A549 (cell line): ENCODE measurements at regions not wholly inside any gene's neighbourhood (a gene's known extent, or its start where the extent isn't known, plus 50 kb on each side); places are given as distances from the start of the nearest gene placed in this dataset.

ENCODE experiments used
- CBX2 ChIP-seq: fragments of 200-600 bp; sonication (generic); IDR thresholded peaks from 2 replicates; pipeline ENCODE4 v1.6.1; 2016; ENCODE audit warnings: low read depth, mild to moderate bottlenecking, borderline replicate concordance
- POLR2A ChIP-seq: IDR thresholded peaks from 2 replicates; pipeline ENCODE4 v1.6.1; 2012; ENCODE audit warnings: mild to moderate bottlenecking, low read length
- RAD21 ChIP-seq, 2 experiments: fragments of >200 bp in 1 of 2; sonication (Bioruptor Twin) in 1 of 2; formaldehyde crosslinking in 1 of 2; IDR thresholded peaks in 1 of 2; conservative IDR thresholded peaks in 1 of 2; 2 replicates in 1 of 2; 3 replicates in 1 of 2; pipeline ENCODE4 v1.6.1; 2012 to 2018; ENCODE audit warnings: inconsistent platforms in 1 of 2
- TF ChIP-seq, protein P1 (sequence below): fragments of >200 bp; sonication (Bioruptor Twin); formaldehyde crosslinking; IDR thresholded peaks from 3 replicates; pipeline ENCODE4 v1.5.1; 2016

DNA sequence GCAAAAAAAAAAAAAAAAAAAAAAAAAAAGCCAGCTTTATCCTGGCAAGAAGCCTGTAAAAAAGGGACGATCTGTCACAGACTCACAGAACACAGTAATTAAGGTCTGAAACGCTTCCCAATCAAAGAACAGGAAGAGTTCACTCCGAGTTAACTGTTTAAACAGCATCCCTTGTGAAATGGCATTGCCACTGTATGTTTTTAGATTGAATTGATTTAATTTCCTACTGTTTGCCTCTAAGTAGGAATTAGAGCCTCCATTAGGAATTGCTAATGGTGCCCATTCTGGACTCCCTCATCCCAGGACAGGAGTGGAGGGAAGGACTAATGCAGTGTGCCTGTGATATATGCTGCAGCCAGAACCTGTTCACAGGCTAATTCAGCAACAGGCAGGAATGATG is 370.8 kb downstream of the RWDD3 start:
- TF ChIP-seq POLR2A (no peak), RAD21 (conservative IDR thresholded peaks at IDR 0.05 in 1 of 2, IDR thresholded peaks at IDR 0.05 in 1 of 2) (no peak), CBX2 (no peak)
- TF ChIP-seq, protein P1, sequence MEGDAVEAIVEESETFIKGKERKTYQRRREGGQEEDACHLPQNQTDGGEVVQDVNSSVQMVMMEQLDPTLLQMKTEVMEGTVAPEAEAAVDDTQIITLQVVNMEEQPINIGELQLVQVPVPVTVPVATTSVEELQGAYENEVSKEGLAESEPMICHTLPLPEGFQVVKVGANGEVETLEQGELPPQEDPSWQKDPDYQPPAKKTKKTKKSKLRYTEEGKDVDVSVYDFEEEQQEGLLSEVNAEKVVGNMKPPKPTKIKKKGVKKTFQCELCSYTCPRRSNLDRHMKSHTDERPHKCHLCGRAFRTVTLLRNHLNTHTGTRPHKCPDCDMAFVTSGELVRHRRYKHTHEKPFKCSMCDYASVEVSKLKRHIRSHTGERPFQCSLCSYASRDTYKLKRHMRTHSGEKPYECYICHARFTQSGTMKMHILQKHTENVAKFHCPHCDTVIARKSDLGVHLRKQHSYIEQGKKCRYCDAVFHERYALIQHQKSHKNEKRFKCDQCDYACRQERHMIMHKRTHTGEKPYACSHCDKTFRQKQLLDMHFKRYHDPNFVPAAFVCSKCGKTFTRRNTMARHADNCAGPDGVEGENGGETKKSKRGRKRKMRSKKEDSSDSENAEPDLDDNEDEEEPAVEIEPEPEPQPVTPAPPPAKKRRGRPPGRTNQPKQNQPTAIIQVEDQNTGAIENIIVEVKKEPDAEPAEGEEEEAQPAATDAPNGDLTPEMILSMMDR, result no peak
